HG02571 (cell line): ENCODE measurements at regions not wholly inside any gene's neighbourhood (a gene's known extent, or its start where the extent isn't known, plus 50 kb on each side); places are given as distances from the start of the nearest gene placed in this dataset.

ENCODE experiments used
- ATAC-seq: cut with Tn5 transposase; IDR thresholded peaks from one replicate; pipeline ENCODE4 v1.9.1; 2021; ENCODE audit warnings: mild to moderate bottlenecking, moderate library complexity; ENCODE audit not compliant: unreplicated experiment

GRCh38 chr12:39061576-39061975 lies 156.2 kb upstream of the CPNE8 start:
- no peak for ATAC-seq

DNA sequence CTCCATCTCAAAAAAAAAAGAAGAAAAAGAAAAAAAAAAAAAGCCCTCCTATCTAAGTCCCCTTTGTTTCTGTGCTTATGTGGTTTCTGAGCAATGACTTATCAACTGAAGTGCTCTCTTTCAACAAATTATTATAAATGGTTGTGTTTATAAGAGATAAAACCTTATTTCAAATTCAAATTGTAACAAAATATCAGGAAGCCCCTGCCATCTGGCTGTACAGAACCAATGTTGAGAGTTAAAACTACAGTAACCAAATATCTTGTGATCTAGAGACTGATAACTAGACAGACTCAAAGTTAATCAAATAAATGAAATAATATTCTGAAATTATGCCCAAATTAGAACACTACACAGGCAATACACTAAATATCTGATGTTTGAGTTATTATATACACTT lies 143.0 kb upstream of the CPNE8 start:
- no peak for ATAC-seq

DNA sequence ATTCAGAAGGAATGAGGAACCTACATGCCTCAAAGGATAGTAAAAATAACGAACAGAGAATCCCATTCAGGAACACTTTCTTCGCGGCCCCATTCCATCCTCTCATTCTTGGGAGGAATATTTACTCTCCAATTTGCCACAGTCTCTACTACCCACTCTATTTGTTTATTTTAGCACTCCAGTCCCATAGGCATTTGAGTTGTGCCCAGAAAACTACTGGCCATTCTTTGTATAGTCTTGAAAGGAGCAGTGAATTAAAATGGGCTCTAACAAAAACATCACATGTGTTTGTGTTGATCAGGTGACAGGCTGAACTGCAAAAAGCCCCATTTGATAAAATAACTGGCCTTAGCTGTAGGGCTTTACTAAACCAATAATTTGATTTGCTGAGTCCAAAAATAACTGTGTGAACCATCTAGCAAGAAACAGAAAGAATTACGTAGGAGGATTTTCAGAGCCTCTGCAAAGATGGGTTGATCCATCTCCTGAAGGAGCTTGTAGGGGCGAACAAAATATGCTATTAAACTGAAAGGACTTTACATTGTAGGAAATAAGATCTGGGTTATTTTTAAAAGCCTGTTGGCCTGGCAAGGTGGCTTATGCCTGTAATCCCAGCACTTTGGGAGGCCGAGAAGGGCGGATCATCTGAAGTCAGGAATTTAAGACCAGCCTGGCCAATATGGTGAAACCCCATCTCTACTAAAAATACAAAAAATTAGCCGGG lies 142.3 kb upstream of the CPNE8 start:
- ATAC-seq, result no peak

- ATAC-seq, result no peak
Observed at GRCh38 chr12:39044754-39045153, 139.4 kb upstream of the CPNE8 start.

DNA sequence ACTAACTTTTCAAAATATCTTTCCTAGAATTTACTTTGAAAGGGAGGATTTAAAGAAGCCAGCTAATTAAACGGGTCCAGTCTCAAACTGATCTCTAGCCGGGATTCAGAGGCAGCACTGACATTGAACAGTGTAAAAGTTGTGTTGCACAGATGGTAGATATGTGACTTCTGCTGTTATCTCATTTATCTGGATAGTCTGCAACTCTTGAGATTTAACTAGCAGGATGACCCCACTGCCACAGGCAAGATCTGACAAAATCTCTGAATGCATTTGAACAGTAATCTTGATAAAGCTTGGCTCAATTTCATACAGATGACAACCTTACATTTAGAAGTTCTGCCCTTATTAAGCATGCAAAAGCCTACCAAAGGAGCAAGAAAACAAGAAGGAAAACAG lies 138.0 kb upstream of the CPNE8 start:
- ATAC-seq, result no peak

- no peak for ATAC-seq
Observed at GRCh38 chr12:39040275-39040674, 134.9 kb upstream of the CPNE8 start.

DNA sequence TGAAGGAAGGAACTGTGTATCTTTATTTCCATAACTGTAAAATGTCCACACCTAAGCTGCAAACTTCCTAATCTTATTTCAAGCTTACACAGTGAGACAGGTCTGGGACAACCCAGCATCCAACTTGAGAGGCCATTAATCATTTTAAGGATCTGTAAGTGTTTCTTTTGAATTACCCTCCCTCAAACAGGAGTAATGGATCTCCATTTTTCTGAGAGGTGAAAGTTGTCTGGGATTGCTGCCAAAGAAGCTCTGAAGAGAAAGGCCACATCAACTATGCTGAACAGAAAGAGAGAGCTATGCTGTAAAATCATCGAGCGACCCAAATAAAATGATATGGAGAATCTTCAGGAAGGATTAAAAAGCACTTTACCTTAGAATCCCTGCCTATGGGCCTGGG lies 131.7 kb upstream of the CPNE8 start:
- no peak for ATAC-seq

DNA sequence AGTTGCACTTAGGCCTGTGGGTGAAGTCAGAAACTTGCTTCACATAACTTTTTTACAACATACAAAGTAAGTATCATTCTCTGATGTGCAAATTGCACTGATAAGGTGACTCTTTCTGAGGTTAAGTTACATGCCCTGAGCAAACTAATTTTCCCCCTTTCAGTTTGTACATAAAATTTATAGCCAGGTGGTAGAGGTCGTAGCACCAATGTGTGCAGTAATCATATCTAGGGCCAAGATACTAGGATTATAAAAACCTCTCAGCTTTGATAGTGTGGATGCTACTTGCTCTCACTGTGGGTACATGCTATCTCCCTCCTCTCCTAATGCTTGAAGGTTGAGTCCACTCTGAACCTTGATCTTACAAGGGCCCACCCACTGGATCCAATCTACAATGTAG lies 130.7 kb upstream of the CPNE8 start:
- ATAC-seq, result no peak

GRCh38 chr12:39033782-39034181 lies 128.4 kb upstream of the CPNE8 start:
- ATAC-seq, result no peak

DNA sequence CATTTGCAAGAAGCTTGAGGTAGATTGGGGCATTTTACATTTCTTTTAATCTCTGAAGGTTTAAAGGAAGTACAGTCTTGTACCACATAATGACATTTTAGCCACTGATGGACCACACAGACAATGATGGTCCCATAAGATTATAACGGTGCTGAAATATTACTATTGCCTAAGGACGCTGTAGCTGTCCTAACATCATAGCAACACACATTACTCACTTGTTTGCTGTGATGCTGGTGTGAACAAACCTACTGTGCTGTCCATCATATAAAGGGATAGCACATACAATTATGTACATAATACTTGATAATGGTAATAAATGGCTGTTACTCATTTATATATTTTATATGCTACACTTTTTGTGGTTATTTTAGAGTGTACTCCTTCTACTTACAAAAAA lies 127.1 kb upstream of the CPNE8 start:
- no peak for ATAC-seq

GRCh38 chr12:39032034-39032433 lies 126.6 kb upstream of the CPNE8 start:
- no peak for ATAC-seq

DNA sequence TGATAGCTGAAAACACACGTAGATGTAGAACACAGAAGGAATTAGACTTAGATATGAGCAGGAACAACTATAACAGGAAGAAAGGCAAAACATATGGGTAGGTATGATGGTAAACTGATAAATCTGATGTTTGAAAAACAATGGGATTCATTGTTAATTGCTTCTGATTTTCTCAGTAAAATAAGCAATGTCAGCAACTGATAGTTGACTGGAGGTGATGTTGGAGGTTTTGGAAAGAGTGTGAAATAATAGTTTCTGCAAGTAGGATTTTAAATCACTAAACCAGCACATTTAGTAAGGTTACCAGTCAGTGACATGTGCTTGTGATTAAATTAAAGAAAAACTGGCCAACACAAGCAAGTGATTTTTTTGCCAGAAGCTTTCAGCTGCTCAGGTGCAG lies 123.0 kb upstream of the CPNE8 start:
- no peak for ATAC-seq

DNA sequence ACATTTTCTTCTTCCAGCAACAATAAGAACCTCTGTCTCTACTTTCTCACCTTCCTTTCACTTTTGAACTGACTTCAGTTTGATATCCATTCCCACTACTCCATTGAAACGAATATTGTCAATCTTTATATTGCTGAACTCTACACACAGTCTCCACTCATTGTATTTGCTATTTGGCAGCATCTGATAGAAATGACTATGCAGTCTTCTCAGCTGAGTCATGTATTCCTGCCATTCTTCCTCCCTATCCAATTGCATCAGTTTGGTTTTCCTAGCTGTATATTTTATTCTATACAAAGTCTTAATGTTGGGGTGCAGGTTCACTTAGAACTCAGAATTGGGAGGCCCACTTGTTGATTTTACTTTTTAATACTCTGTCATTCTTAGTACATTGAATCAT lies 107.5 kb upstream of the CPNE8 start:
- no peak for ATAC-seq

GRCh38 chr12:39011166-39011565 lies 105.8 kb upstream of the CPNE8 start:
- ATAC-seq, result no peak

- ATAC-seq, result no peak
Observed at GRCh38 chr12:39010406-39010805, 105.0 kb upstream of the CPNE8 start.

GRCh38 chr12:39007619-39008018 lies 102.2 kb upstream of the CPNE8 start:
- ATAC-seq, result no peak

GRCh38 chr12:39006286-39006685 lies 100.9 kb upstream of the CPNE8 start:
- ATAC-seq, result no peak

DNA sequence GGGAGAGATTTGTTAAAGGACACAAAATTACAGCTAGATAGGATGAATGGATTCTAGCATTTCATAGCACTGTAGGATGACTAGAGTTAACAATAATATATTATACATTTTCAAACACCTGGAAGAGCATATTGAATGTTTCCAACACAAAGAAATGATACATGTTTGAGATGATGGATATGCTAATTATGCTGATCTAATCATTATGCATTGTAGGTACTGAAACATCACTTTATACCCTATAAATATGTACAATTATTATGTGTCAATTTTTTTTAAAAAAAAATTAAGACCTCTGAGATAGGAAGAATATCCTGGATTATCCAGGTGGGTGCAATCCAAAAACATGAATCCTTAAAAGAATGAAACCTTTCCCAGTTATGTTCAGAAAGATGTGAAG lies 100.3 kb upstream of the CPNE8 start:
- no peak for ATAC-seq

- ATAC-seq, result no peak
Observed at GRCh38 chr12:39003541-39004155, 98.3 kb upstream of the CPNE8 start.

DNA sequence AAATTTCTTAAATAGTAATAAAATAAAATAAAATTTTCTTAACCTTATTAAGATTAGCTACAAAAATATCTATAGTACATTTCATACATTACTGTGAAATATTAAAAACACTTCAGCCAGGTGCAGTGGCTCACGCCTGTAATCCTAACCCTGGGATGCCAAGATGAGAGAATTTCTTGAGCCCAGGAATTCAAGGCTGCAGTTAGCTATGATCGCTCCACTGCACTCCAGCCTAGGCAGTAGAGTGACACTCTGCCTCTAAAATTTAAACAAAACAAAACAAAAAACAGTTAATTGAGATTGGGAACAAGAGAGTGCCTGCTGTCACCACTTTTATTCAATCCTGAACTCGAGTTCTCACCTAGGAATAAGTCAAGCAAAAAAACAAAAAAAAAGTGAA lies 95.0 kb upstream of the CPNE8 start:
- no peak for ATAC-seq

DNA sequence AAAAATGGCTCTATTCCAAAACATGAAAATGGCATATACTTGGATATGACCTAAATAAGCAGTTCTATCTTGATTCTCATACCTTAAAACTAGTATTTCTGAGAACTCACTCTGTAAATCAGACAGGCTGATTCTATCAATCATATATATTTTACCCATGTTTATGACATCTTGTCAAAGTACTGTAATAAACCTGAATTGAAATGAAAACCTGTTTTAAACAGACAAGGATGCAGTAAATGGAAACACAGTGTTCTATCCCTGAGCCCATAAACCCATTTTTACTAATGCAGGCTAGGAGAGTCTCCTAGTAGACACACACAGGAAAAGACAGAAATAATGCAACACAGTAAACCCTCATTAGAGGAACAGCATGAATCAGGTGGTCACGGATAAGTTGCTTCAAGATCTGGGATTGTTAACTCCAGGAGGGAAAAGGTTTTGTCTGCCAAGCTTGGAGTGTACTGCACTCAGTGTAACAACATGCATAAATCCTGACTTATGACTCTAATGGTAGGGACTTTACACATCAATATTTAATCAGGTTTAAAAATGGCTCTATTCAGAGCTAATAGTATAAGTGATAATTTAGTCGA lies 93.6 kb upstream of the CPNE8 start:
- no peak for ATAC-seq

DNA sequence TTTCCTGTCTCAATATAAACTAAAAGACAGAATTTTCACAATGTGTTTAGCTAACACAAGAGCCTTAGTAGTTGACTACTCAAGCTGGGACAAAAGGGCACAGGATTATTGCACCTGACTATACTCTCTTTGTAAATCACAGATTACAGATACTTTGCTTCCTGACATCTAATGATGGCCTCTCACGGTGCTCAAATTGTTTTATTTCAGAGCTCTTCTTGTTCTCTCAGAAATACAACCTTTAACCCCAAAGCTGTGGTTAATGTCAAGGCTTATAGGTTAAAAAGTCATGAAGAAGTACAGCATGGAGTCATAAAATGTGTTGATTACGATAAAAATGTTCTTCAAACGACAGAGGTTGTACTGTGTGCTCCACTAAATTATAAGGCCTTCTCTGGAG lies 89.9 kb upstream of the CPNE8 start:
- no peak for ATAC-seq

DNA sequence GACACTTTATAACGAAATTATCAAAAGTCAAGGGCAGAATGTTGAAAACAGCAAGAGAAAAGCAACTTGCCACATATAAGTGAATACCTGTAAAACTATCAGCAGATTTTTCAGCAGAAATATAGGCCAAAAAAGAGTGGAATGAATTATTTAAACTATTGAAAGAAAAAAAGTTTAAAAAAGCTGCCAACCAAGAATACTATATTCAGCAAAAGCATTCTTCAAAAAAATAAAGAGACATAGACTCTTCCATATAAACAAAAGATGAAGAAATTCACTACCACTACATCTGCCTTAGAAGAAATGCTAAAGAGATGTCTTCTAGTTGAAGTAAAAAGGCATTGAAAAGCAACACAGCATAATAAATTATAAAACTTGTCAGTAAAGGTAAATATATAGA lies 80.6 kb upstream of the CPNE8 start:
- no peak for ATAC-seq
